ENCODE measurements at regions not wholly inside any gene's neighbourhood (a gene's known extent, or its start where the extent isn't known, plus 50 kb on each side); places are given as distances from the start of the nearest gene placed in this dataset.

GRCh38 chr5:135127439-135128240 is 93.6 kb upstream of the PITX1 start:
- no peak for TF ChIP-seq CTCF (IDR thresholded peaks at IDR 0.05; ENCODE audit: borderline replicate concordance, extremely low read depth, low read length, poor library complexity, severe bottlenecking)
- TF ChIP-seq EZH2 (IDR thresholded peaks at IDR 0.05; ENCODE audit: borderline replicate concordance, low read depth, low read length, severe bottlenecking), result no peak
